ENCODE measurements at regions not wholly inside any gene's neighbourhood (a gene's known extent, or its start where the extent isn't known, plus 50 kb on each side); places are given as distances from the start of the nearest gene placed in this dataset.

DNA sequence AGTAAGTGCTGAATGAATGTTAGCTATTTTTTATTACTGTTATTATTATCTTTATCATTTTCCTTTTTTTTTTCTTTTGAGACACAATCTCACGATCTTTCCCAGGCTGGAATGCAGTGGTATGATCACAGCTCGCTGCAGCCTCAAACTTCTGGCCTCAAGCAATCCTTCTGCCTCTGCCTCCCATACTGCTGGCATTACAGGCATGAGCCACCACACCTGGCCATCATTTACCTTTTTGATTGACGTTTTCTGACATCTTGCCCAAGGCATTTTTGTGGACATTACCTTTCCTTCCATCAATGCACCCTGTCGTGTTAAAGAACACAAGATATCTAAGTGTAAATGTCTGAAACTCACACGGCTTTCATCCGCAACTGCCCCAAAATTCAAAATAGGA is 138.2 kb downstream of the GAS1 start:
- no peak for ATAC-seq (ENCODE audit: low FRiP score)
- TF ChIP-seq, protein P1, sequence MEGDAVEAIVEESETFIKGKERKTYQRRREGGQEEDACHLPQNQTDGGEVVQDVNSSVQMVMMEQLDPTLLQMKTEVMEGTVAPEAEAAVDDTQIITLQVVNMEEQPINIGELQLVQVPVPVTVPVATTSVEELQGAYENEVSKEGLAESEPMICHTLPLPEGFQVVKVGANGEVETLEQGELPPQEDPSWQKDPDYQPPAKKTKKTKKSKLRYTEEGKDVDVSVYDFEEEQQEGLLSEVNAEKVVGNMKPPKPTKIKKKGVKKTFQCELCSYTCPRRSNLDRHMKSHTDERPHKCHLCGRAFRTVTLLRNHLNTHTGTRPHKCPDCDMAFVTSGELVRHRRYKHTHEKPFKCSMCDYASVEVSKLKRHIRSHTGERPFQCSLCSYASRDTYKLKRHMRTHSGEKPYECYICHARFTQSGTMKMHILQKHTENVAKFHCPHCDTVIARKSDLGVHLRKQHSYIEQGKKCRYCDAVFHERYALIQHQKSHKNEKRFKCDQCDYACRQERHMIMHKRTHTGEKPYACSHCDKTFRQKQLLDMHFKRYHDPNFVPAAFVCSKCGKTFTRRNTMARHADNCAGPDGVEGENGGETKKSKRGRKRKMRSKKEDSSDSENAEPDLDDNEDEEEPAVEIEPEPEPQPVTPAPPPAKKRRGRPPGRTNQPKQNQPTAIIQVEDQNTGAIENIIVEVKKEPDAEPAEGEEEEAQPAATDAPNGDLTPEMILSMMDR (IDR thresholded peaks at IDR 0.05), result no peak
- no peak for DNase-seq (ENCODE audit: low spot score)

DNA sequence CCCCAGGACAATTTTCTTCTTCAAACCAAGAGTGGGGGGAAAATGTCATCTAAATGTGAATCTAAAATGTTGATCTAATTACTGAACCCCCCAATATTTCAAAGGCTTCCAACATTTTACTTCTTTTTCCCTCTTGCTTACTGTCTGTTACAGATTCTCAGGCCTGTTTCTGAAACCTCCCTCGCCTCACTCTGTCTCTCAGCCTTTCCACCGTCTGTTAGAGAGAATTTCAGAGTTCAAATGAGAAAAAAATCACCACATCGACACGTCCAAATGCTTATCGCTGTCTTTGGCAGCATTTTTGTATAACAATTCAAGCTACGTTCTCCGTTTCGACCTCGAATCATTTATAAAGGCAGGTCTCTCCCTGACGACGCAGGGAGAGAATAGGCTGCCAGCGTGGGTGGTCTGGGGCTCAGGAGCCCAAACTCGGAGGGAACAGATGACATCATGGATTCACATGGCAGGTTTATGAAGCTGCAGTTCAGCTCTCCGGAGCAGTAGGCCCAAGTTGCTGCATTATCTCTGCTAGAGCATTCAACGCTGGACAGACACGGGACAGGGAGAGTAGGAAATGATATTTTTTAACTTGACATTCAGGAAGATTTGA is 139.8 kb downstream of the GAS1 start:
- TF ChIP-seq, protein P1 (IDR thresholded peaks at IDR 0.05), result no peak

DNA sequence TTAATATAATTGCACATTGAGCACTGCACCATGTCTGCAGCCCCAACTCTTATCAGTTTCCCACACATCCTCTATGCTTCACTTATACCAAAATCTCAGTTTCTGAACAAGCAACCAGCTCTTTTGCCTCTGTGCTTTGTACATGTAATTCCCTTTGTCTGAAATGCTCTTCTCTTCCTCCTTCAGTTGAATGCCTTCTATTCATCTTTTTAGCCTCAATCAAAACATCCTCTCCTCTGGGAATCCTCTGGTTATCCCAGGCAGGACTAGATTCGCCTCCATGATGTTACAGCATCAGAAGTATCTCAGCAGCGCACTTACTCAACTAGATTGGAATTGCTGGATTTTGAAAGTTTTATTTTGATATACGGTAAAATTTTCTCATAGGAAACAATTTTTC is 143.3 kb downstream of the GAS1 start:
- TF ChIP-seq, protein P1 (IDR thresholded peaks at IDR 0.05), result no peak
- ATAC-seq (ENCODE audit: low FRiP score), result no peak
- no peak for DNase-seq (ENCODE audit: low spot score)

More for the DNA sequence above, 139.8 kb downstream of the GAS1 start:
- DNase-seq (ENCODE audit: low spot score) (no peak), ATAC-seq (ENCODE audit: low FRiP score) (peak; percentile 82)

DNA sequence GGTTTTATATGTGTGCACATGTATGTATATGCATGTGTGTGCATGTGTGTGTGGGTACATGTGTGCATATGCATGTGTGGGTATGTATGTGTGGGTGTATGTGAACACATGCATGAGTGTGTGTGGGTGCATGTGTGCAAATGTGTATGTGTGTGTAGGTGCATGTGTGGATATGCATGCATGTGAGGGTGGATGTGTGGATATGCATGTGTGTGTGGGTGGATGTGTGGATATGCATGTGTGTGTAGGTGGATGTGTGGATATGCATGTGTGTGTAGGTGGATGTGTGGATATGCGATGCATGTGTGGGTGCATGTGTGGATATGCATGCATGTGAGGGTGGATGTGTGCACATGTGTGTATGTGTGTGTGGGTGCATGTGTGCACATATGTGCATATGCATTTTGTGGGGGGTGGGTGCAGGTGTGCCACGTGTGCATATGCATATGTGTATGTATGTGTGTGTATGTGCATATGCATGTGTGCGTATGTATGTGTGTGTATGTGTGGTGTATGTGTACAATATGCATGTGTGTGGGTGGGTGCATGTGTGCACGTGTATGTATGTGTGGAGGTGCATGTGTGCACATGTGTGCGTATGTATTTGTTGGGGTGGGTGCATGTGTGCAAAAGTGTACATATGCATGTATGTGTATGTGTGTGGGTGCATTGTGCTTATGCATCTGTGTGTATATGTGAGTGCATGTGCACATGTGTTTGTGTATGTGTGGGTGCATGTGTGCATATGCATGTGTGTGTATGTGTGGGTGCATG is 144.2 kb downstream of the GAS1 start:
- DNase-seq (ENCODE audit: low spot score), result no peak
- no peak for ATAC-seq (ENCODE audit: low FRiP score)
- TF ChIP-seq, protein P1 (IDR thresholded peaks at IDR 0.05), result no peak

DNA sequence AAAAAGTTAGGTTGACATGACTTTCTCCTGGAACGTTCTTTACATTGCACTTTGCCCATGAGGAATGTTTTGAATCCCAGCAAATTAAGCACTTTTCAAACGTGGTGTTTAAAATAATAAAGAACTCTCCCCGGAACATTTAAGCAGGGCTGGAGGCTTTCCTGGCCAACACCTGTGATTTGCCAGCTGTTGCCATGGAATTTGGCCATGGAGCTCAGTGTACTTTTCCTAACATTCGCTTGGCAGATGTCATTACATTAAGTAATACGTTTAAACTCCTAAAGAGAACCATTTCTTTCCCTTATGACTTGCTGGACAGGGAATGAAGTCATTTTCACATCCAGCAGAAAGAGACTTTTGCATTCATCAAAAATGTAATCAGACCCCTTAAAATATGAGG is 146.1 kb downstream of the GAS1 start:
- no peak for ATAC-seq (ENCODE audit: low FRiP score)
- TF ChIP-seq, protein P1 (IDR thresholded peaks at IDR 0.05), result no peak
- DNase-seq (ENCODE audit: low spot score), result no peak

DNA sequence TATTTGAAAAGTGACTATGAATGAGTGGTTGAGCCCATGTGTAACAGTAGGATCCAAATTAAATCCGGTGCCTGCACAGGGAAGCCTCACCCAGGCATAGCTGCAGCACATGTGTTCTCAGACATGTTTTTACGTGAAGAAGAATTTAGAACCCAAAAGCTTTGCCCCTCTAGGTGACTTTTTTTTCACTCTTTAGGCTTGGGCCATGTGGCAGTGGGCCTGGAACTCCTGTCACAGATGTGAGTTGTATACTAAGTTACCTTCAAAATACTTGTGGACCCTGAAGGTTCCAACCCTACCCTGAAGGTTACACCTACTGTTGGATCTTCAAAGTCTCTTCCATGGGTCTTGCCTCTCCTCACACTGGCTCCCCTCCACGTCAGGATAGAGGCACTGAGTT is 146.6 kb downstream of the GAS1 start:
- DNase-seq (ENCODE audit: low spot score) (no peak), ATAC-seq (ENCODE audit: low FRiP score) (no peak)
- TF ChIP-seq, protein P1 (IDR thresholded peaks at IDR 0.05), result no peak

DNA sequence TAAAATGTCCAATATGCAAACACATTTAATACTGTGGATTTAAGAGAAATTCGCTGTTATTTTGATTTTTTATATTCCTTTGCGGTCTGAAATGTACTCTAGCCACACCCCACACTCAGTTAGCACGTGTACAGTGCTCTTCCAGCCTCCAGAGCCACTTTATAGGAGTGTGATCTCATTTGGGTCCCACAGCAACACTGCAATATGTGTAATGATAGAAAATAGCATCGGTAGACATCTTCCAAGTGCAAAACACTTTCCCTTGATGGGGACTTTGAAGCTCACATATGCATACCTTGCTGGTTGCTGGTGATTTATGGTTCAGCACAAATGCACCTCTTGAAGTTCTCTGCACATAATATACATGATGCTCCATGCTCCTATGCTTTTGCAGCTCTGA is 148.3 kb downstream of the GAS1 start:
- TF ChIP-seq, protein P1 (IDR thresholded peaks at IDR 0.05), result no peak
- ATAC-seq (ENCODE audit: low FRiP score), result no peak
- DNase-seq (ENCODE audit: low spot score), result no peak
